ENCODE measurements at regions not wholly inside any gene's neighbourhood (a gene's known extent, or its start where the extent isn't known, plus 50 kb on each side); places are given as distances from the start of the nearest gene placed in this dataset.

DNA sequence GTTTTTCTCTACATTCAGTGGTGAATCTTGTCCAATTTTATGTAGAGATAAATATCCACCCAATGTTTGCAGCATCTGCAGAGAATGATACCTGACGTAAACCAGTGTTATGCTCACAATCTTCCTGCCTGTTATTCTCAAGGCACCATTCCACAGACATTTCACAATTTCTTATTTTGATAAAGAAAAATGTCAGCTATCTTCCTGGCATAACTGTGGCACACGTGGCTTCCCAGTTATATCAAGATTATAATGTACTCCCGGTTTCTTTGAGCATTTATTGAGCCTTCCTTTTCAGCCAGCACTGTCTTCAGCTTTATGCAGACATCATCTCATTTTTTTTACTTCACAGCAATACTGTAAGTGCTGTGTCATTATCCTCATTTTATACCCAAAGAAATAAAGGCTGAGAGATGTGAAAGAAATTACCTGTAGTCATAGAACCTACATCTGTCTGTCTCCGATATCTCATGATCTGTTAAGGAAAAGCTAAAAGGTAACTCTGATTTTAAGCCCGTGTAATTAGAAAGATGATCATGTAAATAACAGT is 1300.8 kb upstream of the TENM3 start:
- TF ChIP-seq, protein P1, sequence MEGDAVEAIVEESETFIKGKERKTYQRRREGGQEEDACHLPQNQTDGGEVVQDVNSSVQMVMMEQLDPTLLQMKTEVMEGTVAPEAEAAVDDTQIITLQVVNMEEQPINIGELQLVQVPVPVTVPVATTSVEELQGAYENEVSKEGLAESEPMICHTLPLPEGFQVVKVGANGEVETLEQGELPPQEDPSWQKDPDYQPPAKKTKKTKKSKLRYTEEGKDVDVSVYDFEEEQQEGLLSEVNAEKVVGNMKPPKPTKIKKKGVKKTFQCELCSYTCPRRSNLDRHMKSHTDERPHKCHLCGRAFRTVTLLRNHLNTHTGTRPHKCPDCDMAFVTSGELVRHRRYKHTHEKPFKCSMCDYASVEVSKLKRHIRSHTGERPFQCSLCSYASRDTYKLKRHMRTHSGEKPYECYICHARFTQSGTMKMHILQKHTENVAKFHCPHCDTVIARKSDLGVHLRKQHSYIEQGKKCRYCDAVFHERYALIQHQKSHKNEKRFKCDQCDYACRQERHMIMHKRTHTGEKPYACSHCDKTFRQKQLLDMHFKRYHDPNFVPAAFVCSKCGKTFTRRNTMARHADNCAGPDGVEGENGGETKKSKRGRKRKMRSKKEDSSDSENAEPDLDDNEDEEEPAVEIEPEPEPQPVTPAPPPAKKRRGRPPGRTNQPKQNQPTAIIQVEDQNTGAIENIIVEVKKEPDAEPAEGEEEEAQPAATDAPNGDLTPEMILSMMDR (IDR thresholded peaks at IDR 0.05 in 2 of 3, conservative IDR thresholded peaks at IDR 0.05 in 1 of 3; ENCODE audit: borderline replicate concordance in 1 of 3, insufficient read depth in 1 of 3, low read depth in 2 of 3, low read length in 2 of 3), result no peak
- TF ChIP-seq EGR1 (IDR thresholded peaks at IDR 0.05; ENCODE audit: low read depth), result no peak
- no peak for TF ChIP-seq POLR2A (IDR thresholded peaks at IDR 0.05; ENCODE audit: borderline replicate concordance, extremely low read depth, insufficient read depth, insufficient read length)
- no peak for TF ChIP-seq CBX3 (IDR thresholded peaks at IDR 0.05; ENCODE audit: low read depth)
- no peak for TF ChIP-seq EZH2 (IDR thresholded peaks at IDR 0.05)
- no peak for TF ChIP-seq YY1 (IDR thresholded peaks at IDR 0.05; ENCODE audit: extremely low read depth, insufficient replicate concordance, low read depth, low read length)

Data from HCT116 (cell line).